HL-60 (cell line): ENCODE measurements at regions not wholly inside any gene's neighbourhood (a gene's known extent, or its start where the extent isn't known, plus 50 kb on each side); places are given as distances from the start of the nearest gene placed in this dataset.

Experiments used
- CTCF ChIP-seq: IDR thresholded peaks from one replicate; pipeline ENCODE4 v1.5.1; 2011; ENCODE audit warnings: low read length, control low read depth, inconsistent platforms; ENCODE audit not compliant: insufficient read depth
- GABPA ChIP-seq: IDR thresholded peaks from 2 replicates; pipeline ENCODE4 v1.6.1; 2012; ENCODE audit warnings: low read depth
- POLR2AphosphoS5 ChIP-seq: IDR thresholded peaks from 2 replicates; pipeline ENCODE4 v1.6.1; 2012; ENCODE audit warnings: low read depth
- REST ChIP-seq: IDR thresholded peaks from 2 replicates; pipeline ENCODE4 v1.6.1; 2012; ENCODE audit warnings: low read depth; ENCODE audit not compliant: insufficient replicate concordance
- SPI1 ChIP-seq: IDR thresholded peaks from 2 replicates; pipeline ENCODE4 v1.6.1; 2012; ENCODE audit warnings: low read depth, mild to moderate bottlenecking, borderline replicate concordance

- no peak for TF ChIP-seq CTCF
- no peak for TF ChIP-seq POLR2AphosphoS5
- no peak for TF ChIP-seq GABPA
- TF ChIP-seq REST: no peak
- no peak for TF ChIP-seq SPI1
Measured at GRCh38 chr6:93677264-93677965, 258.1 kb upstream of the EPHA7 start.
